ENCODE measurements at regions not wholly inside any gene's neighbourhood (a gene's known extent, or its start where the extent isn't known, plus 50 kb on each side); places are given as distances from the start of the nearest gene placed in this dataset.

DNA sequence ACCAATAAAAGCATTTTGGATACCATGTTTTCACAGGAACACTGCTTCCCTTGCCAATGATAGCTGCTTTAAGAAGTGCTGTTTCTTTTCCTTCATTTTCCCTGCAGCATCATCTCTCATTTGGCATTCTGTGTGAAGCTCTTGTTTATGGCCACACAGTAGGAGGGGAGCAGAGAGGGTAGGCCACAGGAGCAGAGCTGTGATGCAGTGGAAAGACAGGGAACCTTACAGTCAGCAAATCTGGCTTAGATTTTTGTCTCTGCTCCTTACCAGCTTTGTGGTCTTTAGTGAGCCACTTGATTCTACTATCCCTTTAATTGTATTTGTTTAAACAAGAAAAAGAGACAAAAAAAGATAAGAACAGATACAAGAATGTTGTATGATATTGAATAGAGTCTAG lies 138.7 kb downstream of the RPL22L1 start:
- TF ChIP-seq ARNTL (CRISPR knock-in tag; IDR thresholded peaks at IDR 0.05; ENCODE audit: borderline replicate concordance, low read depth) (no peak), OSR1 (CRISPR knock-in tag; IDR thresholded peaks at IDR 0.05) (no peak), PPARA (CRISPR knock-in tag; IDR thresholded peaks at IDR 0.05; ENCODE audit: borderline replicate concordance) (no peak)
- TF ChIP-seq, protein P1, sequence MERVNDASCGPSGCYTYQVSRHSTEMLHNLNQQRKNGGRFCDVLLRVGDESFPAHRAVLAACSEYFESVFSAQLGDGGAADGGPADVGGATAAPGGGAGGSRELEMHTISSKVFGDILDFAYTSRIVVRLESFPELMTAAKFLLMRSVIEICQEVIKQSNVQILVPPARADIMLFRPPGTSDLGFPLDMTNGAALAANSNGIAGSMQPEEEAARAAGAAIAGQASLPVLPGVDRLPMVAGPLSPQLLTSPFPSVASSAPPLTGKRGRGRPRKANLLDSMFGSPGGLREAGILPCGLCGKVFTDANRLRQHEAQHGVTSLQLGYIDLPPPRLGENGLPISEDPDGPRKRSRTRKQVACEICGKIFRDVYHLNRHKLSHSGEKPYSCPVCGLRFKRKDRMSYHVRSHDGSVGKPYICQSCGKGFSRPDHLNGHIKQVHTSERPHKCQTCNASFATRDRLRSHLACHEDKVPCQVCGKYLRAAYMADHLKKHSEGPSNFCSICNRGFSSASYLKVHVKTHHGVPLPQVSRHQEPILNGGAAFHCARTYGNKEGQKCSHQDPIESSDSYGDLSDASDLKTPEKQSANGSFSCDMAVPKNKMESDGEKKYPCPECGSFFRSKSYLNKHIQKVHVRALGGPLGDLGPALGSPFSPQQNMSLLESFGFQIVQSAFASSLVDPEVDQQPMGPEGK (CRISPR knock-in tag; IDR thresholded peaks at IDR 0.05; ENCODE audit: borderline replicate concordance), result no peak
- ATAC-seq, result no peak

DNA sequence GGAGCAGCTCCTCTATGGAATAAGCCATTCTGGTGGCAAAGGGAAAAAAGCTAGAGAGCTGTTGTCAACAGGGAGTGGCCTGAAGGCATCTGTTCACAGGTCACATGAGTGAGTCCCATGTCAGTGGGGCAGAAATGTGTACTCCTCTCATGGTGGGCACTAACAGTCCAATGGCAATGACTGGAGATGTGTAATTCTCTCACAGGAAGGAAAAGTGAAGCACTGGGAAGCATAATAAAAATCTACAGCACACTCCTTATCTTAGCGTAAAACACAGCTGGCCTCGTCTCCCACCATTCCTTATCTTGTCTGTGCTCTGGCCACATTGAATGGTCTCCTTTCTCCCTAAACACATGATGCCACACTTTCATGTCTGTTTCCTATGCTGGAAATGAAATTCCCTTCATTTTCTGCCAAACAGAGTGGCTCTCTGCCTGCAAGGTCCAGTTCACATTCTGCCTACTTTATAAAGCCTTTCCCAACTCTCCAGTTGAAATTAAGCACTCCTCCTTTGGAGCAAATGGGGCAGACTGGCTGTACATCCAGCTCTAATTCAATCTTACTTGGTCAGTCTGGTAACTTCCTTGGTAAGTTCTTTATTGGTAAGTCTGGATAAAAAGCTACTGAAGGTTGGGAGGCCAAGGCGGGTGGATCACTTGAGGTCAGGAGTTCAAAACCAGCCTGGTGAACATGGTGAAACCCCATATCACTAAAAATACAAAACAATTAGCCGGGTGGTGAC lies 139.8 kb downstream of the RPL22L1 start:
- no peak for TF ChIP-seq ARNTL (CRISPR knock-in tag; IDR thresholded peaks at IDR 0.05; ENCODE audit: borderline replicate concordance, low read depth)
- no peak for TF ChIP-seq ISL1 (CRISPR knock-in tag; IDR thresholded peaks at IDR 0.05)
- TF ChIP-seq, protein P2, sequence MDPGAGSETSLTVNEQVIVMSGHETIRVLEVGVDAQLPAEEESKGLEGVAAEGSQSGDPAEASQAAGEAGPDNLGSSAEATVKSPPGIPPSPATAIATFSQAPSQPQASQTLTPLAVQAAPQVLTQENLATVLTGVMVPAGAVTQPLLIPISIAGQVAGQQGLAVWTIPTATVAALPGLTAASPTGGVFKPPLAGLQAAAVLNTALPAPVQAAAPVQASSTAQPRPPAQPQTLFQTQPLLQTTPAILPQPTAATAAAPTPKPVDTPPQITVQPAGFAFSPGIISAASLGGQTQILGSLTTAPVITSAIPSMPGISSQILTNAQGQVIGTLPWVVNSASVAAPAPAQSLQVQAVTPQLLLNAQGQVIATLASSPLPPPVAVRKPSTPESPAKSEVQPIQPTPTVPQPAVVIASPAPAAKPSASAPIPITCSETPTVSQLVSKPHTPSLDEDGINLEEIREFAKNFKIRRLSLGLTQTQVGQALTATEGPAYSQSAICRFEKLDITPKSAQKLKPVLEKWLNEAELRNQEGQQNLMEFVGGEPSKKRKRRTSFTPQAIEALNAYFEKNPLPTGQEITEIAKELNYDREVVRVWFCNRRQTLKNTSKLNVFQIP (CRISPR knock-in tag; IDR thresholded peaks at IDR 0.05; ENCODE audit: borderline replicate concordance, low read depth), result no peak
- TF ChIP-seq ZNF565 (CRISPR knock-in tag; conservative IDR thresholded peaks at IDR 0.05; ENCODE audit: low read depth), result no peak
- TF ChIP-seq TOX (CRISPR knock-in tag; IDR thresholded peaks at IDR 0.05; ENCODE audit: borderline replicate concordance), result no peak
- TF ChIP-seq, protein P3, sequence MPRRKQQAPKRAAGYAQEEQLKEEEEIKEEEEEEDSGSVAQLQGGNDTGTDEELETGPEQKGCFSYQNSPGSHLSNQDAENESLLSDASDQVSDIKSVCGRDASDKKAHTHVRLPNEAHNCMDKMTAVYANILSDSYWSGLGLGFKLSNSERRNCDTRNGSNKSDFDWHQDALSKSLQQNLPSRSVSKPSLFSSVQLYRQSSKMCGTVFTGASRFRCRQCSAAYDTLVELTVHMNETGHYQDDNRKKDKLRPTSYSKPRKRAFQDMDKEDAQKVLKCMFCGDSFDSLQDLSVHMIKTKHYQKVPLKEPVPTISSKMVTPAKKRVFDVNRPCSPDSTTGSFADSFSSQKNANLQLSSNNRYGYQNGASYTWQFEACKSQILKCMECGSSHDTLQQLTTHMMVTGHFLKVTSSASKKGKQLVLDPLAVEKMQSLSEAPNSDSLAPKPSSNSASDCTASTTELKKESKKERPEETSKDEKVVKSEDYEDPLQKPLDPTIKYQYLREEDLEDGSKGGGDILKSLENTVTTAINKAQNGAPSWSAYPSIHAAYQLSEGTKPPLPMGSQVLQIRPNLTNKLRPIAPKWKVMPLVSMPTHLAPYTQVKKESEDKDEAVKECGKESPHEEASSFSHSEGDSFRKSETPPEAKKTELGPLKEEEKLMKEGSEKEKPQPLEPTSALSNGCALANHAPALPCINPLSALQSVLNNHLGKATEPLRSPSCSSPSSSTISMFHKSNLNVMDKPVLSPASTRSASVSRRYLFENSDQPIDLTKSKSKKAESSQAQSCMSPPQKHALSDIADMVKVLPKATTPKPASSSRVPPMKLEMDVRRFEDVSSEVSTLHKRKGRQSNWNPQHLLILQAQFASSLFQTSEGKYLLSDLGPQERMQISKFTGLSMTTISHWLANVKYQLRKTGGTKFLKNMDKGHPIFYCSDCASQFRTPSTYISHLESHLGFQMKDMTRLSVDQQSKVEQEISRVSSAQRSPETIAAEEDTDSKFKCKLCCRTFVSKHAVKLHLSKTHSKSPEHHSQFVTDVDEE (CRISPR knock-in tag; IDR thresholded peaks at IDR 0.05), result 0 out of 2 replicates have a peak, but pooled peaks have one; percentile 32
- TF ChIP-seq, protein P4, sequence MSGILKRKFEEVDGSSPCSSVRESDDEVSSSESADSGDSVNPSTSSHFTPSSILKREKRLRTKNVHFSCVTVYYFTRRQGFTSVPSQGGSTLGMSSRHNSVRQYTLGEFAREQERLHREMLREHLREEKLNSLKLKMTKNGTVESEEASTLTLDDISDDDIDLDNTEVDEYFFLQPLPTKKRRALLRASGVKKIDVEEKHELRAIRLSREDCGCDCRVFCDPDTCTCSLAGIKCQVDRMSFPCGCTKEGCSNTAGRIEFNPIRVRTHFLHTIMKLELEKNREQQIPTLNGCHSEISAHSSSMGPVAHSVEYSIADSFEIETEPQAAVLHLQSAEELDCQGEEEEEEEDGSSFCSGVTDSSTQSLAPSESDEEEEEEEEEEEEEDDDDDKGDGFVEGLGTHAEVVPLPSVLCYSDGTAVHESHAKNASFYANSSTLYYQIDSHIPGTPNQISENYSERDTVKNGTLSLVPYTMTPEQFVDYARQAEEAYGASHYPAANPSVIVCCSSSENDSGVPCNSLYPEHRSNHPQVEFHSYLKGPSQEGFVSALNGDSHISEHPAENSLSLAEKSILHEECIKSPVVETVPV (CRISPR knock-in tag; IDR thresholded peaks at IDR 0.05), result no peak
- TF ChIP-seq CSDC2 (CRISPR knock-in tag; IDR thresholded peaks at IDR 0.05), result no peak
- no peak for TF ChIP-seq ESRRG (CRISPR knock-in tag; IDR thresholded peaks at IDR 0.05)
- TF ChIP-seq, protein P1 (CRISPR knock-in tag; IDR thresholded peaks at IDR 0.05; ENCODE audit: borderline replicate concordance), result no peak
- TF ChIP-seq RARB (CRISPR knock-in tag; IDR thresholded peaks at IDR 0.05), result no peak
- TF ChIP-seq OSR1 (CRISPR knock-in tag; IDR thresholded peaks at IDR 0.05), result no peak
- TF ChIP-seq ZFP3 (CRISPR knock-in tag; IDR thresholded peaks at IDR 0.05), result no peak
- TF ChIP-seq, protein P5, sequence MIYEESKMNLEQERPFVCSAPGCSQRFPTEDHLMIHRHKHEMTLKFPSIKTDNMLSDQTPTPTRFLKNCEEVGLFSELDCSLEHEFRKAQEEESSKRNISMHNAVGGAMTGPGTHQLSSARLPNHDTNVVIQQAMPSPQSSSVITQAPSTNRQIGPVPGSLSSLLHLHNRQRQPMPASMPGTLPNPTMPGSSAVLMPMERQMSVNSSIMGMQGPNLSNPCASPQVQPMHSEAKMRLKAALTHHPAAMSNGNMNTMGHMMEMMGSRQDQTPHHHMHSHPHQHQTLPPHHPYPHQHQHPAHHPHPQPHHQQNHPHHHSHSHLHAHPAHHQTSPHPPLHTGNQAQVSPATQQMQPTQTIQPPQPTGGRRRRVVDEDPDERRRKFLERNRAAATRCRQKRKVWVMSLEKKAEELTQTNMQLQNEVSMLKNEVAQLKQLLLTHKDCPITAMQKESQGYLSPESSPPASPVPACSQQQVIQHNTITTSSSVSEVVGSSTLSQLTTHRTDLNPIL (CRISPR knock-in tag; IDR thresholded peaks at IDR 0.05; ENCODE audit: low read depth), result no peak
- TF ChIP-seq TCF4 (CRISPR knock-in tag; IDR thresholded peaks at IDR 0.05; ENCODE audit: borderline replicate concordance), result peak; percentile 68; the same call in 1 of the 2 replicates
- no peak for TF ChIP-seq PPARA (CRISPR knock-in tag; IDR thresholded peaks at IDR 0.05; ENCODE audit: borderline replicate concordance)
- no peak; the same call in 2 of the 3 replicates for ATAC-seq

DNA sequence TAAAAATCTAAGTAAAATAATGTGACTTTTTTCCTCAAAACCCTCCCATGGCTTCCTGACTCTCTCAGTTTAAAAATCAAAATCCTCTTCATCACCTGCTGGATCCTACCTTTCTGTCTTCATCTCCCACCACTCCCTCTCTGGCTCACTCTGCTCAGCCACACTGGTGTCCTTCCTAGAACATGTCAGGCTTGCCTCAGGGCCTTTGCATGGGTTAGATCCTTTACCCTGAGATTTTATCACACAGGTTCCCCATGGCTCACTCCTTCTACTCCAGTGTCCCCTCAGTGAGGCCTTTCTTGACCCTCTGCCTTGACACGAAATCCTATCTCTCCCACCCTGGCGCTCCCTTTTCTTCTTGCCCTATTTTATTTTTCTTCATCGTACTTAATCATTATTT lies 141.8 kb downstream of the RPL22L1 start:
- TF ChIP-seq ZNF70 (CRISPR knock-in tag; IDR thresholded peaks at IDR 0.05) (no peak), BACH2 (CRISPR knock-in tag; IDR thresholded peaks at IDR 0.05; ENCODE audit: borderline replicate concordance) (no peak), OSR1 (CRISPR knock-in tag; IDR thresholded peaks at IDR 0.05) (no peak), ESRRG (CRISPR knock-in tag; IDR thresholded peaks at IDR 0.05) (no peak), RARB (CRISPR knock-in tag; IDR thresholded peaks at IDR 0.05) (no peak)
- TF ChIP-seq, protein P3 (CRISPR knock-in tag; IDR thresholded peaks at IDR 0.05), result no peak
- TF ChIP-seq, protein P5 (CRISPR knock-in tag; IDR thresholded peaks at IDR 0.05; ENCODE audit: low read depth), result no peak
- ATAC-seq, result no peak

Data from SK-N-SH treated with all-trans-retinoic acid at 6 μM for 48 hours (cell line).